Muscle of leg (tissue), 3 donors: ENCODE measurements at regions not wholly inside any gene's neighbourhood (a gene's known extent, or its start where the extent isn't known, plus 50 kb on each side); places are given as distances from the start of the nearest gene placed in this dataset.

Experiments used
- DNase-seq: peaks from one replicate; pipeline ENCODE4 v3.0.0; 2013
- H3K27ac ChIP-seq: one replicate; pipeline ENCODE4 v1.5.1; 2013; ENCODE audit warnings: mild to moderate bottlenecking, low read length, control low read depth
- H3K27me3 ChIP-seq: one replicate; pipeline ENCODE4 v1.6.1; 2013; ENCODE audit warnings: low read length; ENCODE audit not compliant: control insufficient read depth, insufficient read depth
- H3K36me3 ChIP-seq: one replicate; pipeline ENCODE4 v1.6.1; 2013; ENCODE audit warnings: low read length; ENCODE audit not compliant: control insufficient read depth, insufficient read depth
- H3K4me1 ChIP-seq: one replicate; pipeline ENCODE4 v1.6.1; 2013; ENCODE audit warnings: low read length; ENCODE audit not compliant: control insufficient read depth, insufficient read depth
- H3K4me3 ChIP-seq: one replicate; pipeline ENCODE4 v1.5.1; 2013; ENCODE audit warnings: low read length, control low read depth
- H3K9me3 ChIP-seq: replicated peaks from 2 replicates; pipeline ENCODE4 v1.6.1; 2013; ENCODE audit warnings: low read depth, low read length; ENCODE audit not compliant: control insufficient read depth
- WGBS: methylation state at CpG from one replicate; pipeline ENCODE4 v1.1.5; 2013; ENCODE audit warnings: missing lambda C conversion rate; ENCODE audit not compliant: insufficient coverage; 5-methylcytosine and 5-hydroxymethylcytosine counted together

DNA sequence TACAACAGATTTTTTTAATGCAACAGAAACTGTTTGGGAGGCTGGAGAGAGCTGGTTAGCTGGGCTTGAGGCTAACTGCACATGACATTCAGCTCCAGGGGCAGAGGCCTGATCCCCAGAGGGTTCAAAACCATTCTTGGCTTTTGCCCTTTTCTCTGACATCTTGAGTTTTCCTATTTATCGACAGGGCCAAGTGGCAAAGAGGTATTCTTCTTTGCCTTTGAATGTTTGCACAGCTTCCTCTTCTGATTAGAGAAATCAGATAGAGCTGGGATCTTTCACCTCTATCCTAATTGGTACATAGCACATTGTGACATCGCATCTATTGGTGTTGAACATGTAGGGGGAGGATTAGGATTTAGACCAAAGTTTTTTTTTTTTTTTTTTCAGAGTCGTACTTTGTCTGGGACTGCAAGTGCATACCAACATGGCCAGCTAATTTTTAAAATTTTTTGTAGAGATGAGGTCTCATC lies 143.7 kb downstream of the ACTBL2 start:
- Histone ChIP-seq H3K36me3 (no peaks in the 10 kb centered on the region), H3K9me3 (no peaks in the 10 kb centered on the region), H3K4me3 (no peak overlapping the region), H3K4me1 (no peaks in the 10 kb centered on the region), H3K27me3 (no peaks in the 10 kb centered on the region), H3K27ac (no peak overlapping the region)
- DNase-seq: no peak
- no CpG with 5 or more reads among the region's 3 CpGs for WGBS

DNA sequence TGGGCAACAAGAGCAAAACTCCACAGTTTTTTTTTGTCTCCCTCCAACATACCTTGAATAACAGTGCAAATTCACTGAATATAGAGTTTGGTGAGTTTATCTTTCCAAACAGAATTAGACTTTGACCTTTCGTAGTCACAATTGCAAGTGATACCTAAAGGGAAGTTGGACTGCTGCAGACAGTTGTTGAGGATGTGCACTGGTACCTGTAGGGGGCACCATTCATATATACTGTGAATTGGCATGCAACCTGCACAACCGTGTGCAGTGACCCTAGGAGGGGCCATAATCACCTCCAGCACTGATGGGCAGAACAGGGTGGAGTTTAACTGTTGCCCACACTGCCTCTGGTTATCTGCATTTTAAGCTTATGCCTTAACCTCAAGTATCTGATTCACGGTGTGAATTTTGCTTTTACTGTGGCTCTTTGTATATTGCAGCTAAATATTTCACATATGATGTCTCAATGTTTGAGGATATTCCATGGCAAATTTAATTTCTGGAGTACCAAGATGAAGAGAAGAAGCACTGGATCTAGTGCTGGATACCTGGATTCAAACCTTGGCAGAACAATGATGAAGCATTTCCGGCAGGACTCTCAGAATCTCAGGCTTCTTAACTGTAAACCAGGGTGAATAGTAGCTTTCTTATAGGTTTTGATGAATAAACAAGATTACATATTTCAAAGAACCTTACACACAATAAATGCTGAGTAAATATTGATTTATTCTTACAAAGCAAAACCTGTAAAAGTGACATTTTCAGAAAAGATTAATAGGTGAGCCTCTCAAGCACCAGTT lies 144.3 kb downstream of the ACTBL2 start:
- WGBS: 40% methylated on average over 1 of the region's 4 CpGs
- no peak overlapping the region for H3K4me3 ChIP-seq

DNA sequence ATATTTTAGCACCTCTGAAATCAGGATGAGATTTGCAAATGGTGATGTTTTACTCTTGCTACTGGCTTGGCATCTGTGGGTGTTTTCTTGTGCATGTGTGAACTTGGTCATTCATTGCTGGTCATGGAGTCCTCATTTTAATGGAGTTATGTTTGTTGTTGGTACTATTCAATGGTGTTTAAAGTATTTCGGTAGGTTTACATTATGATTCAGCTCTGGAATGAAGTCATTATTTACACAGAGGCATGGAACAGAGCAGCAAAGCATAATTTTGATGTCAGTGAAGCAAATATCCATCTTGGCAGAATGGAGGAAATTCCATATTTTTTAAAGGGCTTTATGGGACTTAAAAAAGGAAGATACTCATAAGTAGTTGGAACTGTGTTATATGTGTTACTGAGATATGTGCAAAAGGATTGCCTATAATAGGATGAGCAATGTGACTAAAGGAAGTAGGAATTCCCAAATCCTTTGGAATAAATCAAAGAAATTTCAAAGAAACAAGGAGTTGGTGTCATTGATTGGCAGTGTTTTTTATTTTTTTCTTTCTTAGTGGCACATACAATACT lies 147.4 kb downstream of the ACTBL2 start:
- no CpG with 5 or more reads among the region's 1 CpG for WGBS
- DNase-seq: peak; percentile 30

More for the DNA sequence above, 144.3 kb downstream of the ACTBL2 start:
- Histone ChIP-seq H3K4me1 (no peaks in the 10 kb centered on the region), H3K27ac (no peak overlapping the region), H3K36me3 (no peaks in the 10 kb centered on the region), H3K9me3 (no peaks in the 10 kb centered on the region), H3K27me3 (no peaks in the 10 kb centered on the region)
- DNase-seq: no peak

DNA sequence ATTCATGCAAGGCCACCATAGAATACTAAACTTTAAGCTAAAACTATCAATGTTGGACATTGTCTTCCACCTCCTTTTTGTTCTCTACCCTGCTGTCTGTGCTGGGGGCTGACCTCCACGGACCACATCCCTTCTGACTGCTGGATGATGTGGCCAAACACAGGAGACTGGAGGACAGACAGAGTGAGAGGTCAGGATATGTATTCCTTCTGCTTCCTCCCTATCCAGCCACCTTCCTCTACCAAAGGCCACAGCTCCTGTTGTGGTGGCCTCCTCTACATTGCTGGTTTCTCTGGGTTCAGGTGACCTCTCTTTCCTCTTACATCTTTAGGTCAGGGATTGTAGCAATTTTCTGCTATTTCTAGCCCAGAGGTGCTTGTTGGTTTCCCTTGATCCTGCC lies 148.1 kb downstream of the ACTBL2 start:
- Histone ChIP-seq H3K27ac (no peak overlapping the region), H3K36me3 (no peaks in the 10 kb centered on the region), H3K4me3 (no peak overlapping the region), H3K27me3 (no peaks in the 10 kb centered on the region), H3K9me3 (no peaks in the 10 kb centered on the region), H3K4me1 (peaks cover 7% of the 10 kb centered on the region)
- WGBS: no CpG with 5 or more reads among the region's 1 CpG
- no peak for DNase-seq

More for the DNA sequence above, 147.4 kb downstream of the ACTBL2 start:
- no peaks in the 10 kb centered on the region for H3K9me3 ChIP-seq
- H3K27me3 ChIP-seq: no peaks in the 10 kb centered on the region
- H3K4me1 ChIP-seq: peaks cover 7% of the 10 kb centered on the region
- H3K4me3 ChIP-seq: no peak overlapping the region
- H3K36me3 ChIP-seq: no peaks in the 10 kb centered on the region
- no peak overlapping the region for H3K27ac ChIP-seq

DNA sequence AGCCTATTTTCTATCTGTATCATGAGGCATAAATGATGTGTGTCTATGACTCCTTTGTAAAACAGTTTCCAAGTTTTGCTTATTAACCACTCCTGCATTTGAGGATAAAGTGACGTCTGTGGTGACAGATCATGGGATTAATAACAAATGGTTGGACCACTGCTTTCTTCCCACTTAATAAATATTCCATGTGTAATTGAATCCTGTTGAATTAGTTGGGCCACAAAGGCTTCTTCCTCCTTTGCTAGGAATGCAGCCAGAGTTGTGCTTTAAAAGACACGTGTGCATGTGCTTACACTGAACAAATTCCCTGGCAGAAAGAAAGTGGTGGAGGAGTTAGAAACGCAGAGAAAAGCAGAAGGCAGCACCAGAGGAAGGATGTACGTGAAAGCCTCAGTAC lies 150.2 kb downstream of the ACTBL2 start:
- Histone ChIP-seq H3K27me3 (no peaks in the 10 kb centered on the region), H3K4me1 (peaks cover 7% of the 10 kb centered on the region), H3K36me3 (no peaks in the 10 kb centered on the region), H3K9me3 (no peaks in the 10 kb centered on the region), H3K27ac (peak overlapping the region; percentile 25), H3K4me3 (no peak overlapping the region)
- peak; percentile 96 for DNase-seq
- WGBS: no CpG with 5 or more reads among the region's 4 CpGs

DNA sequence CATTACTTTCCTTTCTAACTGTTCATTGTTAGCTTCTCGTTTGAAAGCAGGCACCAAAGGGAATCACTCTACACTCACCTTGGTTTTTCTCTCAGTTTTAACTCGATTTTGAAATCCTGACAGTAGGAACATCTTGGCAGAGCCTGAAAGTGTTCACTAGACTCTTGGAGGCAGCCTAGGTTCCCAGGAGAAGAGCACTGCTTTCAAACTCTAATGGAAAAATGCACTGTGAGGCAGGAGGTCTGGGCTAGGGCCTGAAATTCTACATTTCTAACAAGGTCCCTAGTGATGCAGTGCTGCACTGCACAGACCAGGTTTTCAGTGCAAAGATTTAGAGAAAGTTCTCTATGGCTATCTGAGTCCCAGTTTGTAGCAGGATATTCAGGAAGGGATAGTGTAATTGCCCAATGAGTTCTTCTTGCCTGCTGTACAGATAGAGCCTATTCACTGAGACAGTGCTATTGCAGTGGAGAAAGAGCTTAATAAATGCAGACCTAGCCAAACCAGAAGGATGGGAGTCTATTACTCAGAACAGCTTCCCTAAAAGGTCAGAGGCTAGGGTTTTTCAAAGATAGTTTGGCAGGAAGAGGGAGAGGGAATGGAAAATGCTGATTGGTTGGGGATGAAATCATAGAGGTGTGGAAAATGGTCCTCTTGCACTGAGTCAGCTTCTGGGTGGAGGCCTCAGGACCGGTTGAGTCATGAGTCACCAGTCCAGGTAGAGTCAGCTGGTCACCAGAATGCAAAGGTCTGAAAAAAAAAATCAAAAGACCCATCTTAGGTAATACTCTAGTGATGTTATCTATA lies 153.9 kb downstream of the GPBP1 start:
- Histone ChIP-seq H3K36me3 (no peaks in the 10 kb centered on the region), H3K4me3 (no peak overlapping the region), H3K4me1 (peaks cover 9% of the 10 kb centered on the region), H3K9me3 (no peaks in the 10 kb centered on the region), H3K27me3 (no peaks in the 10 kb centered on the region), H3K27ac (no peak overlapping the region)
- 52% methylated on average over 3 of the region's 3 CpGs for WGBS
- DNase-seq: peak; percentile 65

DNA sequence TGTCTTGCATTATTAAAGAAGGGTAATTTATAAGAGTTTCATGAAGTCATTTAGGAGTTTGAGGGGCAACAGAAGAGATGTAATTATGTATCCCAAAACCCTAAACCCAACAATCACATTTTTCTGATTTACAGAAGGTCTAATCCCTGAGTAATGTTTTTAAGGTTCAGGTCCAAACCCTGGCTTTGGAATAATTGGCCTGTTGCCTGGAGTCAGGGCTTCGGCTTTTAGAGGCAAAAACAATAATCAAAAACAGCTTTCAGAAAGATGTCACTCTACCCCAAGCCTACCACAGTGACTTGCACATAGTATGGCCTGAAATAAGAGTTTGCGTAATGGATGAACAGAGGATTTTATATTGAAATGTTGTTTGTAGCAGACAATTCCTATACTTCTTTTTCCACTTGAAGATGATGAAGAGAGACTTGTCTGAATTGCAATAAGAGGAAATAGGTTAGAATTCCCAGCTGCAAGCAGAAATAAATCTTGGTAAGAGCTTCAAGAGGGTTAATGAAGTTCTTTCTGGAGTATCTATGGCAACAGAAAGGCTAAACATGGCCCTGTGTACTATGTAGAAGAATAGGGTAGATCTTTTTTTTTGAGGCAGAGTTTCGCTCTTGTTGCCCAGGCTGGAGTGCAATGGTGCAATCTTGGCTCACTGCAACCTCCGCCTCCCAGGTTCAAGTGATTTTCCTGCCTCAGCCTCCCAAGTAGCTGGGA lies 152.0 kb downstream of the GPBP1 start:
- peak; percentile 67 for DNase-seq
- no CpG with 5 or more reads among the region's 4 CpGs for WGBS
- H3K27ac ChIP-seq: no peak overlapping the region
- H3K9me3 ChIP-seq: no peaks in the 10 kb centered on the region
- no peak overlapping the region for H3K4me3 ChIP-seq
- no peaks in the 10 kb centered on the region for H3K27me3 ChIP-seq
- H3K4me1 ChIP-seq: peaks cover 5% of the 10 kb centered on the region
- no peaks in the 10 kb centered on the region for H3K36me3 ChIP-seq

DNA sequence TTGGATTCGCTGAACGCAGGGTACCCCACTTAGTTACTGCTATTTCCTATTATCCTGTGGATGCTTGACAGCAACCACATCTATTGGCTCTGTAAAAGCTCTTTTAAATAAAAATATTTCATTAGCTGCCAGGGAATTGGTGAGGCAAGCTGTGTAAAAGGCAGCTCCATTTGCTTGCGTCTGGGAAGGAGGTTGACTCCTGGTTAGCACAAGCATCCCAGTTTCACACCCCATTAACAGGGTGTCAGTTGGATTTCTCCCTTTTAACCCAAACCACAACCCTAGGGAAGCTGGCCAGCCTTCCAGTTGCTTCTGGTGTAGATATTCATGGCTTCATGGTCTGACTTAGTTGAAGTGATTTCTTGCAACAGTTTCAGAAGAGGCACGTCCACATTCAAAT lies 151.0 kb downstream of the GPBP1 start:
- Histone ChIP-seq H3K27ac (peak overlapping the region; percentile 38), H3K36me3 (no peaks in the 10 kb centered on the region), H3K9me3 (no peaks in the 10 kb centered on the region), H3K4me3 (no peak overlapping the region), H3K27me3 (no peaks in the 10 kb centered on the region), H3K4me1 (peaks cover 5% of the 10 kb centered on the region)
- WGBS: no CpG with 5 or more reads among the region's 4 CpGs
- peak; percentile 60 for DNase-seq

DNA sequence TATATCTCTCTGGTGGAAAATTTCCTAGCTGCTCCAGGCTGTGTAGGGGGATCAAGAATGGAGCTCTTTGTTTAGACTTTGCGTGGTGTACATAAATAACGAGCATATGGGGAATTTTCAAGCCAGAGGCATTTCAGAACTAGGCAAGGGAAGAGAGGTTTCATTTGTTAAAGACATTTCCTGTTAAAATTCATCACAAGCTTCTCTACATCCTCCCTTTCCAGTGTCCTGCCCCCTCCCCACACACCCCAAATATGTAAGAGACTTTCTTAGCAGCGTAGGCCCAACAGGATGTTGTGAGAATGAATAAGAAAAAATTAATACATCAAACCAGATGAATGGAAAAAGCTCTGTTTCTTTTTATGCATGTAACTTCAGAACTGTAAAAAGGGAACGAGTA lies 150.3 kb downstream of the GPBP1 start:
- H3K4me3 ChIP-seq: no peak overlapping the region
- H3K9me3 ChIP-seq: no peaks in the 10 kb centered on the region
- H3K36me3 ChIP-seq: no peaks in the 10 kb centered on the region
- peak overlapping the region; percentile 32 for H3K27ac ChIP-seq
- peak; percentile 87 for DNase-seq
- no CpG with 5 or more reads among the region's 4 CpGs for WGBS
- H3K4me1 ChIP-seq: peaks cover 5% of the 10 kb centered on the region
- no peaks in the 10 kb centered on the region for H3K27me3 ChIP-seq
